NCI-H2107 (cell line): ENCODE measurements at regions not wholly inside any gene's neighbourhood (a gene's known extent, or its start where the extent isn't known, plus 50 kb on each side); places are given as distances from the start of the nearest gene placed in this dataset.
"Not testable (repeated sequence)": the region's sequence is repeated elsewhere in the genome, so short reads cannot be mapped to it uniquely, and the experiment has no call there.

ENCODE experiments used
- DNase-seq: peaks from one replicate; lab custom pipeline; 2025; lab: John Stamatoyannopoulos, UW

GRCh38 chr5:158516521-158516920 is 583.2 kb downstream of the EBF1 start:
- DNase-seq = no peak

GRCh38 chr5:158514986-158515359 is 584.7 kb downstream of the EBF1 start:
- no peak for DNase-seq

GRCh38 chr5:158514319-158514985 is 585.3 kb downstream of the EBF1 start:
- no peak for DNase-seq

GRCh38 chr5:158513490-158514318 is 586.0 kb downstream of the EBF1 start:
- no peak for DNase-seq

- no peak for DNase-seq
Measured at GRCh38 chr5:158511454-158511853, 588.3 kb downstream of the EBF1 start.

- no peak for DNase-seq
Measured at GRCh38 chr5:158510479-158510878, 589.2 kb downstream of the EBF1 start.

GRCh38 chr5:158506648-158507047 is 593.1 kb downstream of the EBF1 start:
- DNase-seq = no peak

GRCh38 chr5:158502686-158503085 is 597.0 kb downstream of the EBF1 start:
- DNase-seq = no peak

GRCh38 chr5:158499892-158500418 is 599.8 kb downstream of the EBF1 start:
- DNase-seq = no peak

- no peak for DNase-seq
Measured at GRCh38 chr5:158499075-158499891, 600.4 kb downstream of the EBF1 start.

GRCh38 chr5:158496624-158497023 is 603.1 kb downstream of the EBF1 start:
- DNase-seq = no peak

- DNase-seq = no peak
Measured at GRCh38 chr5:158494541-158494940, 605.2 kb downstream of the EBF1 start.

GRCh38 chr5:158494044-158494443 is 605.7 kb downstream of the EBF1 start:
- not testable (repeated sequence) for DNase-seq

- DNase-seq = peak; percentile 40
Measured at GRCh38 chr5:158492841-158493242, 606.9 kb downstream of the EBF1 start.

- no peak for DNase-seq
Measured at GRCh38 chr5:158492136-158492535, 607.6 kb downstream of the EBF1 start.

GRCh38 chr5:158487664-158488063 is 612.1 kb downstream of the EBF1 start:
- DNase-seq = no peak

GRCh38 chr5:158487156-158487555 is 612.6 kb downstream of the EBF1 start:
- DNase-seq = no peak

GRCh38 chr5:158486566-158486965 is 613.1 kb downstream of the EBF1 start:
- no peak for DNase-seq

GRCh38 chr5:158485604-158486081 is 614.1 kb downstream of the EBF1 start:
- DNase-seq = no peak

GRCh38 chr5:158485047-158485446 is 614.7 kb downstream of the EBF1 start:
- no peak for DNase-seq

GRCh38 chr5:158484150-158484549 is 615.6 kb downstream of the EBF1 start:
- DNase-seq = no peak

GRCh38 chr5:158483281-158483860 is 616.3 kb downstream of the EBF1 start:
- DNase-seq = no peak
